ENCODE measurements at regions not wholly inside any gene's neighbourhood (a gene's known extent, or its start where the extent isn't known, plus 50 kb on each side); places are given as distances from the start of the nearest gene placed in this dataset.

- H3K27ac ChIP-seq (ENCODE audit: insufficient read depth, low read length, poor library complexity, severe bottlenecking), result no peak overlapping the region
- H3K27me3 ChIP-seq (ENCODE audit: control insufficient read depth, insufficient read depth, low read length), result no peaks in the 10 kb centered on the region
- Mint-ChIP-seq H3K4me1 (no peaks in the 10 kb centered on the region), H3K27me3 (no peaks in the 10 kb centered on the region), H3K27ac (no peak overlapping the region), H3K4me3 (no peak overlapping the region), H3K36me3 (no peaks in the 10 kb centered on the region), H3K9me3 (peaks cover 0 to 9% (median 0%) of the 10 kb centered on the region in 7 donors)
- DNase-seq (no peak), ATAC-seq (ENCODE audit: low read depth in 2 of 2) (no peak)
- H3K4me3 ChIP-seq (ENCODE audit: low read depth, low read length), result no peak overlapping the region
- no peaks in the 10 kb centered on the region for H3K9me3 ChIP-seq (ENCODE audit: control insufficient read depth in 2 of 2, low read length in 2 of 2)
- H3K4me1 ChIP-seq (ENCODE audit: control insufficient read depth, insufficient read depth, low read length, poor library complexity, severe bottlenecking), result no peaks in the 10 kb centered on the region
- no peaks in the 10 kb centered on the region for H3K36me3 ChIP-seq (ENCODE audit: control insufficient read depth, insufficient read depth, low read length)
Measured at GRCh38 chr16:76612497-76612896, 335.3 kb downstream of the CNTNAP4 start.

- Histone ChIP-seq H3K9me3 (ENCODE audit: control insufficient read depth in 2 of 2, low read length in 2 of 2) (no peaks in the 10 kb centered on the region), H3K4me1 (ENCODE audit: control insufficient read depth, insufficient read depth, low read length, poor library complexity, severe bottlenecking) (no peaks in the 10 kb centered on the region), H3K27me3 (ENCODE audit: control insufficient read depth, insufficient read depth, low read length) (no peaks in the 10 kb centered on the region), H3K4me3 (ENCODE audit: low read depth, low read length) (no peak overlapping the region), H3K27ac (ENCODE audit: insufficient read depth, low read length, poor library complexity, severe bottlenecking) (no peak overlapping the region), H3K36me3 (ENCODE audit: control insufficient read depth, insufficient read depth, low read length) (no peaks in the 10 kb centered on the region)
- Mint-ChIP-seq H3K4me1 (no peaks in the 10 kb centered on the region), H3K27ac (no peak overlapping the region), H3K36me3 (no peaks in the 10 kb centered on the region), H3K27me3 (no peaks in the 10 kb centered on the region), H3K9me3 (peaks cover 0 to 12% (median 2%) of the 10 kb centered on the region in 7 donors), H3K4me3 (no peak overlapping the region)
- ATAC-seq (ENCODE audit: low read depth in 2 of 2), result no peak
- no peak for DNase-seq
Measured at GRCh38 chr16:76614269-76614668, 337.1 kb downstream of the CNTNAP4 start.

- Histone ChIP-seq H3K9me3 (ENCODE audit: control insufficient read depth in 2 of 2, low read length in 2 of 2) (no peaks in the 10 kb centered on the region), H3K4me3 (ENCODE audit: low read depth, low read length) (no peak overlapping the region), H3K36me3 (ENCODE audit: control insufficient read depth, insufficient read depth, low read length) (no peaks in the 10 kb centered on the region), H3K4me1 (ENCODE audit: control insufficient read depth, insufficient read depth, low read length, poor library complexity, severe bottlenecking) (no peaks in the 10 kb centered on the region), H3K27ac (ENCODE audit: insufficient read depth, low read length, poor library complexity, severe bottlenecking) (no peak overlapping the region), H3K27me3 (ENCODE audit: control insufficient read depth, insufficient read depth, low read length) (no peaks in the 10 kb centered on the region)
- Mint-ChIP-seq H3K4me1 (no peaks in the 10 kb centered on the region), H3K27ac (no peak overlapping the region), H3K4me3 (no peak overlapping the region), H3K36me3 (no peaks in the 10 kb centered on the region), H3K27me3 (no peaks in the 10 kb centered on the region), H3K9me3 (peaks cover 0 to 9% (median 4%) of the 10 kb centered on the region in 7 donors)
- DNase-seq (no peak), ATAC-seq (ENCODE audit: low read depth in 2 of 2) (no peak)
Measured at GRCh38 chr16:76622876-76623275, 345.7 kb downstream of the CNTNAP4 start.

DNA sequence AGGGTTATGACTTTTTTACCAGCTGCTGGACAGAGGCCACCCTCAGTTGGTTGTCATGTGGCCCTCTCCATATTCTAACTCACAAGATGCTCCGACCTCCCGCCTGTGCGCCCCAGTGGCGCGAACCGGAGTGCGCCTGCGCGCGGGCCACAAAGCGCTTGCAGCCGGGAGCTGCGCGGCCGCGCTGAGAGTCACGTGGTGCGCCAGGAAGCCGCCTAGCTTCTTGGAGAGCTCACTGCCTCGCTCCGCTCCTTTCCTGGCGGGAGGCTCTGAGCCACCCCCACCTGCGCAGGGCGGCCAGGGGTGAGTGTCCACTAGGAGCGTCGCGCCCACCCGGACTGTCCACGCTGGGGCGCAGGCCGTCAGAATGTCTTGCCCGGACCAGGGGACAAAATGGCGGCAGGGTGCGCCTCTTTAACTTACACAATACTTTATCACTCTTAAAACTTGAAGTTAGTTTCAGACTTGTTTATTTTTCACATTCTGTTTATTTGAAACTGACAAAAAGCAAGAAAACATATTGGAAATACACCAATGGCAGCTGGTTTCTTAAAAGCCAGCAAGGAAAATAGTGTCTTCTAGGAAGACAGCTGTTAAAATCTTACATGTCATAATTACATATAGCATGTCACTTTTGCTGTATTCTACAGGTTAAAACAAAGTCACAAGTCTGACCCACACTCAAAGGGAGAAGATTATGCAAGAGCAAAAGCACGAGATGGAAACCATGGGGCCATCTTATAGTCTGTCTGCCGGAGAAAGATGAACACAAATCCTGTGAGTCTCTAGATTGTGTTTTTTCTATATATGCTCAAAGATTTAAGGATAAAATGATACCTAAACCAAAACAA is 357.9 kb downstream of the CNTNAP4 start:
- no peaks in the 10 kb centered on the region for H3K4me1 Mint-ChIP-seq
- no peaks in the 10 kb centered on the region for H3K27me3 Mint-ChIP-seq
- no peak for ATAC-seq (ENCODE audit: low read depth in 2 of 2)
- H3K36me3 Mint-ChIP-seq, result no peaks in the 10 kb centered on the region
- H3K27ac Mint-ChIP-seq, result no peak overlapping the region
- Histone ChIP-seq H3K27me3 (ENCODE audit: control insufficient read depth, insufficient read depth, low read length) (no peaks in the 10 kb centered on the region), H3K4me1 (ENCODE audit: control insufficient read depth, insufficient read depth, low read length, poor library complexity, severe bottlenecking) (no peaks in the 10 kb centered on the region), H3K27ac (ENCODE audit: insufficient read depth, low read length, poor library complexity, severe bottlenecking) (no peak overlapping the region), H3K4me3 (ENCODE audit: low read depth, low read length) (no peak overlapping the region), H3K9me3 (ENCODE audit: control insufficient read depth in 2 of 2, low read length in 2 of 2) (peaks cover 6 to 8% of the 10 kb centered on the region in 2 experiments), H3K36me3 (ENCODE audit: control insufficient read depth, insufficient read depth, low read length) (no peaks in the 10 kb centered on the region)
- peak overlapping the region in 1 of 4 donors; percentile 46 for H3K4me3 Mint-ChIP-seq
- DNase-seq, result no peak
- H3K9me3 Mint-ChIP-seq, result peaks cover 0 to 28% (median 6%) of the 10 kb centered on the region in 7 donors

GRCh38 chr16:76639685-76640289 is 362.6 kb downstream of the CNTNAP4 start:
- Mint-ChIP-seq H3K36me3 (no peaks in the 10 kb centered on the region), H3K27me3 (no peaks in the 10 kb centered on the region), H3K27ac (no peak overlapping the region), H3K4me1 (no peaks in the 10 kb centered on the region), H3K4me3 (no peak overlapping the region), H3K9me3 (peaks cover 0 to 11% (median 5%) of the 10 kb centered on the region in 7 donors)
- ATAC-seq (ENCODE audit: low read depth in 2 of 2) (no peak), DNase-seq (no peak)
- Histone ChIP-seq H3K9me3 (ENCODE audit: control insufficient read depth in 2 of 2, low read length in 2 of 2) (no peaks in the 10 kb centered on the region), H3K27ac (ENCODE audit: insufficient read depth, low read length, poor library complexity, severe bottlenecking) (no peak overlapping the region), H3K4me1 (ENCODE audit: control insufficient read depth, insufficient read depth, low read length, poor library complexity, severe bottlenecking) (no peaks in the 10 kb centered on the region), H3K36me3 (ENCODE audit: control insufficient read depth, insufficient read depth, low read length) (no peaks in the 10 kb centered on the region), H3K27me3 (ENCODE audit: control insufficient read depth, insufficient read depth, low read length) (no peaks in the 10 kb centered on the region), H3K4me3 (ENCODE audit: low read depth, low read length) (no peak overlapping the region)

GRCh38 chr16:76650582-76650981 is 373.4 kb downstream of the CNTNAP4 start:
- H3K4me1 ChIP-seq (ENCODE audit: control insufficient read depth, insufficient read depth, low read length, poor library complexity, severe bottlenecking), result no peaks in the 10 kb centered on the region
- no peaks in the 10 kb centered on the region for H3K4me1 Mint-ChIP-seq
- H3K27ac Mint-ChIP-seq, result no peak overlapping the region
- no peaks in the 10 kb centered on the region for H3K27me3 ChIP-seq (ENCODE audit: control insufficient read depth, insufficient read depth, low read length)
- ATAC-seq (ENCODE audit: low read depth in 2 of 2), result no peak
- no peaks in the 10 kb centered on the region for H3K36me3 Mint-ChIP-seq
- H3K9me3 Mint-ChIP-seq, result peaks cover 0 to 5% (median 0%) of the 10 kb centered on the region in 7 donors
- H3K9me3 ChIP-seq (ENCODE audit: control insufficient read depth in 2 of 2, low read length in 2 of 2), result no peaks in the 10 kb centered on the region
- no peaks in the 10 kb centered on the region for H3K27me3 Mint-ChIP-seq
- no peaks in the 10 kb centered on the region for H3K36me3 ChIP-seq (ENCODE audit: control insufficient read depth, insufficient read depth, low read length)
- no peak overlapping the region for H3K27ac ChIP-seq (ENCODE audit: insufficient read depth, low read length, poor library complexity, severe bottlenecking)
- H3K4me3 ChIP-seq (ENCODE audit: low read depth, low read length), result no peak overlapping the region
- H3K4me3 Mint-ChIP-seq, result no peak overlapping the region
- no peak for DNase-seq

GRCh38 chr16:76653390-76654026 is 376.3 kb downstream of the CNTNAP4 start:
- DNase-seq (peak in 1 of 3 donors; percentile 21), ATAC-seq (ENCODE audit: low read depth in 2 of 2) (no peak)
- Histone ChIP-seq H3K4me3 (ENCODE audit: low read depth, low read length) (no peak overlapping the region), H3K27ac (ENCODE audit: insufficient read depth, low read length, poor library complexity, severe bottlenecking) (no peak overlapping the region), H3K27me3 (ENCODE audit: control insufficient read depth, insufficient read depth, low read length) (no peaks in the 10 kb centered on the region), H3K36me3 (ENCODE audit: control insufficient read depth, insufficient read depth, low read length) (no peaks in the 10 kb centered on the region), H3K9me3 (ENCODE audit: control insufficient read depth in 2 of 2, low read length in 2 of 2) (no peaks in the 10 kb centered on the region), H3K4me1 (ENCODE audit: control insufficient read depth, insufficient read depth, low read length, poor library complexity, severe bottlenecking) (no peaks in the 10 kb centered on the region)
- H3K27ac Mint-ChIP-seq, result no peak overlapping the region
- H3K9me3 Mint-ChIP-seq, result peaks cover 0 to 3% (median 0%) of the 10 kb centered on the region in 7 donors
- H3K4me1 Mint-ChIP-seq, result no peaks in the 10 kb centered on the region
- H3K27me3 Mint-ChIP-seq, result no peaks in the 10 kb centered on the region
- no peak overlapping the region for H3K4me3 Mint-ChIP-seq
- H3K36me3 Mint-ChIP-seq, result no peaks in the 10 kb centered on the region

Measured in CD4-positive, CD25-positive, alpha-beta regulatory T cell (primary cell).